Activated CD4-positive, alpha-beta T cell treated with anti-CD3 and anti-CD28 coated beads, Interleukin-2, amount 10 ng/mL, durations not matched to agents 24 days and 14 days (primary cell): ENCODE measurements at regions not wholly inside any gene's neighbourhood (a gene's known extent, or its start where the extent isn't known, plus 50 kb on each side); places are given as distances from the start of the nearest gene placed in this dataset.
"Not testable (repeated sequence)": the region's sequence is repeated elsewhere in the genome, so short reads cannot be mapped to it uniquely, and the experiment has no call there.

ENCODE experiments used
- DNase-seq: peaks from one replicate; pipeline ENCODE4 v3.0.0; 2022
- H3K27ac Mint-ChIP-seq: one replicate; pipeline ENCODE4 v1.8.0; 2022; ENCODE audit warnings: mild to moderate bottlenecking, mixed read lengths
- H3K27me3 Mint-ChIP-seq: one replicate; pipeline ENCODE4 v1.8.0; 2022; ENCODE audit warnings: mixed read lengths
- H3K36me3 Mint-ChIP-seq: one replicate; pipeline ENCODE4 v1.8.0; 2022; ENCODE audit warnings: low read depth, mild to moderate bottlenecking, mixed read lengths
- H3K4me1 Mint-ChIP-seq: one replicate; pipeline ENCODE4 v1.8.0; 2021; ENCODE audit warnings: mixed read lengths
- H3K4me3 Mint-ChIP-seq: one replicate; pipeline ENCODE4 v1.8.0; 2022; ENCODE audit warnings: mild to moderate bottlenecking, moderate library complexity, mixed read lengths
- H3K9me3 Mint-ChIP-seq: one replicate; pipeline ENCODE4 v1.8.0; 2021; ENCODE audit warnings: mixed read lengths
- intact Hi-C: fragments of 100-400 bp; cut with micrococcal nuclease; formaldehyde crosslinking; loops from one replicate; pipeline ENCODE4 v1.15.1; 2023

GRCh38 chr11:93032580-93032979, 63.1 kb downstream of the MTNR1B start:
- H3K27ac Mint-ChIP-seq, result no peak overlapping the region
- no peak overlapping the region for H3K4me3 Mint-ChIP-seq
- H3K9me3 Mint-ChIP-seq, result no peaks in the 10 kb centered on the region
- H3K4me1 Mint-ChIP-seq, result peaks cover 4% of the 10 kb centered on the region
- H3K27me3 Mint-ChIP-seq, result peaks cover 4% of the 10 kb centered on the region
- DNase-seq, result no peak
- intact Hi-C loops, result no loop called here
- no peaks in the 10 kb centered on the region for H3K36me3 Mint-ChIP-seq

GRCh38 chr11:93033093-93033492, 63.6 kb downstream of the MTNR1B start:
- H3K36me3 Mint-ChIP-seq, result no peaks in the 10 kb centered on the region
- no peaks in the 10 kb centered on the region for H3K9me3 Mint-ChIP-seq
- H3K27me3 Mint-ChIP-seq, result peaks cover 4% of the 10 kb centered on the region
- peaks cover 4% of the 10 kb centered on the region for H3K4me1 Mint-ChIP-seq
- H3K27ac Mint-ChIP-seq, result no peak overlapping the region
- no peak overlapping the region for H3K4me3 Mint-ChIP-seq
- no peak for DNase-seq
- intact Hi-C loops, result no loop called here

GRCh38 chr11:93034031-93034722, 64.7 kb downstream of the MTNR1B start:
- intact Hi-C loops, result no loop called here
- Mint-ChIP-seq H3K9me3 (no peaks in the 10 kb centered on the region), H3K4me1 (peaks cover 6% of the 10 kb centered on the region), H3K36me3 (no peaks in the 10 kb centered on the region), H3K27ac (no peak overlapping the region), H3K4me3 (no peak overlapping the region), H3K27me3 (peaks cover 6% of the 10 kb centered on the region)
- DNase-seq, result no peak

GRCh38 chr11:93034723-93035039, 65.2 kb downstream of the MTNR1B start:
- no peak overlapping the region for H3K4me3 Mint-ChIP-seq
- intact Hi-C loops, result no loop called here

GRCh38 chr11:93038521-93038920, 69.1 kb downstream of the MTNR1B start:
- Mint-ChIP-seq H3K27ac (no peak overlapping the region), H3K27me3 (peaks cover 6% of the 10 kb centered on the region), H3K4me3 (no peak overlapping the region), H3K4me1 (peaks cover 2% of the 10 kb centered on the region), H3K36me3 (no peaks in the 10 kb centered on the region), H3K9me3 (no peaks in the 10 kb centered on the region)
- no peak for DNase-seq
- intact Hi-C loops, result no loop called here

More at GRCh38 chr11:93034723-93035039, 65.2 kb downstream of the MTNR1B start:
- DNase-seq, result no peak
- no peaks in the 10 kb centered on the region for H3K9me3 Mint-ChIP-seq
- peaks cover 6% of the 10 kb centered on the region for H3K4me1 Mint-ChIP-seq
- no peaks in the 10 kb centered on the region for H3K36me3 Mint-ChIP-seq
- H3K27ac Mint-ChIP-seq, result no peak overlapping the region
- peaks cover 6% of the 10 kb centered on the region for H3K27me3 Mint-ChIP-seq

- Mint-ChIP-seq H3K27ac (no peak overlapping the region), H3K36me3 (no peaks in the 10 kb centered on the region), H3K4me3 (no peak overlapping the region), H3K27me3 (peaks cover 6% of the 10 kb centered on the region), H3K4me1 (peaks cover 2% of the 10 kb centered on the region), H3K9me3 (peaks cover 6% of the 10 kb centered on the region)
- DNase-seq, result no peak
- intact Hi-C loops, result no loop called here
Observed at GRCh38 chr11:93039531-93040240, 70.2 kb downstream of the MTNR1B start.

- Mint-ChIP-seq H3K4me1 (peaks cover 2% of the 10 kb centered on the region), H3K27ac (no peak overlapping the region), H3K36me3 (no peaks in the 10 kb centered on the region), H3K27me3 (peaks cover 6% of the 10 kb centered on the region), H3K4me3 (no peak overlapping the region), H3K9me3 (peaks cover 6% of the 10 kb centered on the region)
- intact Hi-C loops, result no loop called here
- DNase-seq, result no peak
Observed at GRCh38 chr11:93041682-93042081, 72.2 kb downstream of the MTNR1B start.

GRCh38 chr11:93043186-93043585, 73.7 kb downstream of the MTNR1B start:
- DNase-seq, intact Hi-C loops, H3K36me3 Mint-ChIP-seq: not testable (repeated sequence)

GRCh38 chr11:93049740-93050139, 80.3 kb downstream of the MTNR1B start:
- Mint-ChIP-seq H3K9me3 (no peaks in the 10 kb centered on the region), H3K36me3 (no peaks in the 10 kb centered on the region)
- intact Hi-C loops, result loop anchor here (10.0 kb wide), 1 partner anchor 85 kb away; the partner anchor contains the start of gene MTNR1B

More at GRCh38 chr11:93043186-93043585, 73.7 kb downstream of the MTNR1B start:
- H3K27ac Mint-ChIP-seq, H3K27me3 Mint-ChIP-seq, H3K4me3 Mint-ChIP-seq, H3K4me1 Mint-ChIP-seq, H3K9me3 Mint-ChIP-seq: not testable (repeated sequence)

GRCh38 chr11:93051186-93051585, 81.7 kb downstream of the MTNR1B start:
- Mint-ChIP-seq H3K9me3 (no peaks in the 10 kb centered on the region), H3K4me1 (peaks cover 7% of the 10 kb centered on the region), H3K36me3 (no peaks in the 10 kb centered on the region), H3K27ac (no peak overlapping the region), H3K27me3 (no peaks in the 10 kb centered on the region), H3K4me3 (no peak overlapping the region)
- DNase-seq, result no peak
- intact Hi-C loops, result loop anchor here (10.0 kb wide), 1 partner anchor 86 kb away; the partner anchor contains the start of gene MTNR1B

More at GRCh38 chr11:93049740-93050139, 80.3 kb downstream of the MTNR1B start:
- H3K4me3 Mint-ChIP-seq, result no peak overlapping the region
- DNase-seq, result no peak
- H3K27ac Mint-ChIP-seq, result no peak overlapping the region
- H3K4me1 Mint-ChIP-seq, result peaks cover 3% of the 10 kb centered on the region
- H3K27me3 Mint-ChIP-seq, result peaks cover 1% of the 10 kb centered on the region

GRCh38 chr11:93053864-93054263, 84.4 kb downstream of the MTNR1B start:
- peaks cover 7% of the 10 kb centered on the region for H3K4me1 Mint-ChIP-seq
- no peaks in the 10 kb centered on the region for H3K9me3 Mint-ChIP-seq
- H3K27ac Mint-ChIP-seq, result no peak overlapping the region
- no peak for DNase-seq
- no peaks in the 10 kb centered on the region for H3K36me3 Mint-ChIP-seq
- H3K4me3 Mint-ChIP-seq, result no peak overlapping the region
- intact Hi-C loops, result loop anchor here (10.0 kb wide), 1 partner anchor 89 kb away; the partner anchor contains the start of gene MTNR1B
- H3K27me3 Mint-ChIP-seq, result peaks cover 2% of the 10 kb centered on the region

GRCh38 chr11:93054279-93054678, 84.8 kb downstream of the MTNR1B start:
- H3K27ac Mint-ChIP-seq, result peak overlapping the region; percentile 67
- intact Hi-C loops, result loop anchor here (10.0 kb wide), 1 partner anchor 89 kb away; the partner anchor contains the start of gene MTNR1B
- DNase-seq, result no peak
- H3K4me3 Mint-ChIP-seq, result no peak overlapping the region
- H3K4me1 Mint-ChIP-seq, result peaks cover 7% of the 10 kb centered on the region
- peaks cover 2% of the 10 kb centered on the region for H3K27me3 Mint-ChIP-seq
- H3K36me3 Mint-ChIP-seq, result no peaks in the 10 kb centered on the region
- no peaks in the 10 kb centered on the region for H3K9me3 Mint-ChIP-seq

- intact Hi-C loops, result loop anchor here (1.0 to 10.0 kb wide), 2 partner anchors 24 to 90 kb away; partner anchors contain the start of gene MTNR1B
- Mint-ChIP-seq H3K36me3 (no peaks in the 10 kb centered on the region), H3K27ac (peak overlapping the region; percentile 73), H3K9me3 (no peaks in the 10 kb centered on the region), H3K27me3 (peaks cover 2% of the 10 kb centered on the region), H3K4me1 (peaks cover 7% of the 10 kb centered on the region), H3K4me3 (peak overlapping the region; percentile 5)
- DNase-seq, result no peak
Observed at GRCh38 chr11:93054881-93055280, 85.4 kb downstream of the MTNR1B start.
